GM23338 (cell line): ENCODE measurements at regions not wholly inside any gene's neighbourhood (a gene's known extent, or its start where the extent isn't known, plus 50 kb on each side); places are given as distances from the start of the nearest gene placed in this dataset.

Source experiments
- ATAC-seq: fragments of 200-7000 bp; cut with Tn5 transposase; 3 replicates; pipeline ENCODE4 v1.9.1; 2020
- DNase-seq: peaks from one replicate; pipeline ENCODE4 v3.0.0-alpha.2; 2015; ENCODE audit warnings: low spot score
- H2AFZ ChIP-seq: fragments of 200-600 bp; sonication (generic); 2 replicates; pipeline ENCODE4 v1.8.0; 2016; ENCODE audit warnings: antibody characterized with exemption, mild to moderate bottlenecking, moderate library complexity
- H3F3A ChIP-seq: fragments of 200-600 bp; sonication (generic); replicated peaks from 2 replicates; pipeline ENCODE4 v1.8.0; 2017; ENCODE audit warnings: antibody characterized with exemption, mixed run types, low read depth
- H3K27ac ChIP-seq: fragments of 200-600 bp; sonication (generic); 2 replicates; pipeline ENCODE4 v1.6.1; 2016; ENCODE audit warnings: low read depth
- H3K27me3 ChIP-seq: fragments of 200-600 bp; sonication (generic); 2 replicates; pipeline ENCODE4 v1.8.0; 2016; ENCODE audit warnings: mild to moderate bottlenecking, mixed run types, moderate library complexity; ENCODE audit not compliant: insufficient read depth
- H3K36me3 ChIP-seq: fragments of 200-600 bp; sonication (generic); 2 replicates; pipeline ENCODE4 v1.8.0; 2016; ENCODE audit warnings: mild to moderate bottlenecking; ENCODE audit not compliant: insufficient read depth
- H3K4me1 ChIP-seq: fragments of 200-600 bp; sonication (generic); 2 replicates; pipeline ENCODE4 v1.8.0; 2016; ENCODE audit warnings: mild to moderate bottlenecking, moderate library complexity; ENCODE audit not compliant: insufficient read depth
- H3K4me2 ChIP-seq: fragments of 200-600 bp; sonication (generic); 2 replicates; pipeline ENCODE4 v1.7.1; 2017; ENCODE audit warnings: mixed run types
- H3K4me3 ChIP-seq: fragments of 200-600 bp; sonication (generic); 2 replicates; pipeline ENCODE4 v1.6.1; 2016; ENCODE audit warnings: mixed run types
- H3K79me2 ChIP-seq: fragments of 200-600 bp; sonication (generic); replicated peaks from 2 replicates; pipeline ENCODE4 v1.8.0; 2017; ENCODE audit warnings: mild to moderate bottlenecking; ENCODE audit not compliant: insufficient read depth
- H3K9me2 ChIP-seq: fragments of 200-600 bp; sonication (generic); 2 replicates; pipeline ENCODE4 v1.8.0; 2017; ENCODE audit not compliant: insufficient read depth
- H4K20me1 ChIP-seq: fragments of 200-600 bp; sonication (generic); replicated peaks from 2 replicates; pipeline ENCODE4 v1.8.0; 2017; ENCODE audit warnings: mild to moderate bottlenecking; ENCODE audit not compliant: insufficient read depth
- H3K27ac Mint-ChIP-seq: 2 replicates; pipeline ENCODE4 v1.8.0; 2020; ENCODE audit warnings: inconsistent platforms, mild to moderate bottlenecking, moderate library complexity, mixed read lengths
- H3K27me3 Mint-ChIP-seq: 3 replicates; pipeline ENCODE4 v1.8.0; 2022; ENCODE audit warnings: low read depth, mild to moderate bottlenecking, moderate library complexity, mixed read lengths, inconsistent platforms; ENCODE audit not compliant: insufficient read depth, poor library complexity
- H3K36me3 Mint-ChIP-seq: 3 replicates; pipeline ENCODE4 v1.8.0; 2021; ENCODE audit warnings: low read depth, mild to moderate bottlenecking, inconsistent platforms, moderate library complexity, mixed read lengths
- H3K4me1 Mint-ChIP-seq: 3 replicates; pipeline ENCODE4 v1.8.0; 2020; ENCODE audit warnings: mild to moderate bottlenecking, inconsistent platforms, mixed read lengths
- H3K4me3 Mint-ChIP-seq: 3 replicates; pipeline ENCODE4 v1.8.0; 2021; ENCODE audit warnings: moderate library complexity, mild to moderate bottlenecking, inconsistent platforms, mixed read lengths
- H3K9me3 Mint-ChIP-seq: 3 replicates; pipeline ENCODE4 v1.8.0; 2020; ENCODE audit warnings: moderate library complexity, mild to moderate bottlenecking, inconsistent platforms, mixed read lengths
- CTCF ChIP-seq, 2 experiments: fragments of 200-600 bp in 1 of 2; sonication (generic) in 1 of 2; conservative IDR thresholded peaks; 2 replicates each; pipeline versions ENCODE4 v1.5.1 to v1.6.1; 2016 to 2017; ENCODE audit warnings: antibody characterized with exemption in 2 of 2, low read depth in 2 of 2, mild to moderate bottlenecking in 2 of 2, moderate library complexity in 1 of 2
- EZH2 ChIP-seq: fragments of 200-600 bp; sonication (generic); IDR thresholded peaks from one replicate; pipeline ENCODE4 v1.8.0; 2017; ENCODE audit warnings: antibody characterized with exemption, mild to moderate bottlenecking, low read depth; ENCODE audit not compliant: unreplicated experiment
- NANOG ChIP-seq: IDR thresholded peaks from 2 replicates; pipeline ENCODE4 v1.6.1; 2016; ENCODE audit warnings: antibody characterized with exemption, borderline replicate concordance
- POLR2AphosphoS5 ChIP-seq: IDR thresholded peaks from 2 replicates; pipeline ENCODE4 v1.6.1; 2016; ENCODE audit warnings: antibody characterized with exemption, low read depth
- ZNF331 ChIP-seq: fragments of 250-450 bp; sonication (Bioruptor Pico); IDR thresholded peaks from 2 replicates; pipeline ENCODE4 v1.5.0; 2020; ENCODE audit warnings: low read depth, mild to moderate bottlenecking, moderate library complexity
- ZNF462 ChIP-seq: fragments of 250-450 bp; sonication (Bioruptor Pico); IDR thresholded peaks from 2 replicates; pipeline ENCODE4 v1.5.0; 2020; ENCODE audit warnings: mild to moderate bottlenecking, moderate library complexity

GRCh38 chrX:122168241-122168640 lies 1015.8 kb upstream of the GRIA3 start (continued):
- TF ChIP-seq ZNF462 (CRISPR knock-in tag): no peak

- Histone ChIP-seq H3K4me3 (no peak overlapping the region), H3F3A (no peaks in the 10 kb centered on the region), H3K36me3 (no peaks in the 10 kb centered on the region), H3K79me2 (no peaks in the 10 kb centered on the region), H3K4me1 (no peaks in the 10 kb centered on the region), H3K27ac (no peak overlapping the region), H3K4me2 (no peak overlapping the region), H4K20me1 (no peaks in the 10 kb centered on the region), H3K9me2 (no peaks in the 10 kb centered on the region), H2AFZ (no peak overlapping the region), H3K27me3 (no peaks in the 10 kb centered on the region)
- H3K4me3 Mint-ChIP-seq: no peak overlapping the region
- H3K27ac Mint-ChIP-seq: no peak overlapping the region
- DNase-seq: no peak
- H3K4me1 Mint-ChIP-seq: no peaks in the 10 kb centered on the region
- H3K27me3 Mint-ChIP-seq: no peaks in the 10 kb centered on the region
- peaks cover 19% of the 10 kb centered on the region for H3K36me3 Mint-ChIP-seq
- no peak for ATAC-seq
- peaks cover 24% of the 10 kb centered on the region for H3K9me3 Mint-ChIP-seq
- TF ChIP-seq ZNF331 (CRISPR knock-in tag): no peak
- no peak for TF ChIP-seq POLR2AphosphoS5
- TF ChIP-seq EZH2: no peak
- TF ChIP-seq CTCF (conservative IDR thresholded peaks at IDR 0.05; ENCODE audit: low read depth in 2 of 2): no peak
- no peak for TF ChIP-seq ZNF462 (CRISPR knock-in tag)
- TF ChIP-seq NANOG: no peak
Measured at GRCh38 chrX:122184791-122185190, 999.3 kb upstream of the GRIA3 start.
